Adipocyte (in vitro differentiated cells): ENCODE measurements at regions not wholly inside any gene's neighbourhood (a gene's known extent, or its start where the extent isn't known, plus 50 kb on each side); places are given as distances from the start of the nearest gene placed in this dataset.

ENCODE experiments used
- DNase-seq: peaks from one replicate; pipeline ENCODE4 v3.0.0-alpha.2; 2015; ENCODE audit warnings: low read depth
- H3K27me3 ChIP-seq: replicated peaks from 2 replicates; pipeline ENCODE4 v1.7.0; 2013; ENCODE audit warnings: mild to moderate bottlenecking, low read length, moderate library complexity; ENCODE audit not compliant: control insufficient read depth, insufficient read depth
- H3K36me3 ChIP-seq: 2 replicates; pipeline ENCODE4 v1.7.0; 2013; ENCODE audit warnings: low read length, mild to moderate bottlenecking, moderate library complexity; ENCODE audit not compliant: control insufficient read depth, insufficient read depth, severe bottlenecking
- H3K4me1 ChIP-seq: 2 replicates; pipeline ENCODE4 v1.7.0; 2013; ENCODE audit warnings: mild to moderate bottlenecking, low read length, moderate library complexity; ENCODE audit not compliant: control insufficient read depth, insufficient read depth
- H3K4me3 ChIP-seq: 2 replicates; pipeline ENCODE4 v1.7.0; 2013; ENCODE audit warnings: mild to moderate bottlenecking, low read length, moderate library complexity
- H3K9ac ChIP-seq: 2 replicates; pipeline ENCODE4 v1.7.0; 2013; ENCODE audit warnings: mild to moderate bottlenecking, low read length, moderate library complexity
- H3K9me3 ChIP-seq: 2 replicates; pipeline ENCODE4 v1.7.0; 2013; ENCODE audit warnings: mild to moderate bottlenecking, low read length, moderate library complexity; ENCODE audit not compliant: control insufficient read depth

GRCh38 chr1:60413091-60413490 is 339.5 kb upstream of the C1orf87 start:
- no peaks in the 10 kb centered on the region for H3K9me3 ChIP-seq
- DNase-seq: no peak
- no peaks in the 10 kb centered on the region for H3K27me3 ChIP-seq
- H3K9ac ChIP-seq: no peak overlapping the region
- H3K36me3 ChIP-seq: no peaks in the 10 kb centered on the region
- no peak overlapping the region for H3K4me3 ChIP-seq
- H3K4me1 ChIP-seq: no peaks in the 10 kb centered on the region

GRCh38 chr1:60411591-60411990 is 338.0 kb upstream of the C1orf87 start:
- Histone ChIP-seq H3K4me3 (no peak overlapping the region), H3K9me3 (no peaks in the 10 kb centered on the region), H3K4me1 (no peaks in the 10 kb centered on the region), H3K36me3 (no peaks in the 10 kb centered on the region), H3K27me3 (no peaks in the 10 kb centered on the region), H3K9ac (no peak overlapping the region)
- DNase-seq: no peak

GRCh38 chr1:60402816-60403215 is 329.2 kb upstream of the C1orf87 start:
- no peak overlapping the region for H3K9ac ChIP-seq
- no peak overlapping the region for H3K4me3 ChIP-seq
- H3K4me1 ChIP-seq: no peaks in the 10 kb centered on the region
- H3K27me3 ChIP-seq: peaks cover 6% of the 10 kb centered on the region
- no peaks in the 10 kb centered on the region for H3K9me3 ChIP-seq
- DNase-seq: no peak
- no peaks in the 10 kb centered on the region for H3K36me3 ChIP-seq

- Histone ChIP-seq H3K36me3 (no peaks in the 10 kb centered on the region), H3K9ac (no peak overlapping the region), H3K9me3 (no peaks in the 10 kb centered on the region), H3K4me1 (no peaks in the 10 kb centered on the region), H3K4me3 (no peak overlapping the region), H3K27me3 (peaks cover 6% of the 10 kb centered on the region)
- DNase-seq: no peak
Measured at GRCh38 chr1:60402216-60402615, 328.6 kb upstream of the C1orf87 start.

GRCh38 chr1:60394436-60394835 is 320.9 kb upstream of the C1orf87 start:
- Histone ChIP-seq H3K4me1 (no peaks in the 10 kb centered on the region), H3K36me3 (no peaks in the 10 kb centered on the region), H3K4me3 (no peak overlapping the region), H3K9me3 (no peaks in the 10 kb centered on the region), H3K9ac (no peak overlapping the region), H3K27me3 (no peaks in the 10 kb centered on the region)
- DNase-seq: no peak

GRCh38 chr1:60390593-60391282 is 317.2 kb upstream of the C1orf87 start:
- no peak for DNase-seq
- H3K36me3 ChIP-seq: no peaks in the 10 kb centered on the region
- H3K4me1 ChIP-seq: peaks cover 4% of the 10 kb centered on the region
- no peak overlapping the region for H3K9ac ChIP-seq
- no peaks in the 10 kb centered on the region for H3K9me3 ChIP-seq
- H3K27me3 ChIP-seq: no peaks in the 10 kb centered on the region
- H3K4me3 ChIP-seq: no peak overlapping the region

GRCh38 chr1:60388092-60388987 is 314.8 kb upstream of the C1orf87 start:
- no peak for DNase-seq
- Histone ChIP-seq H3K9me3 (no peaks in the 10 kb centered on the region), H3K4me1 (peaks cover 4% of the 10 kb centered on the region), H3K36me3 (no peaks in the 10 kb centered on the region), H3K27me3 (no peaks in the 10 kb centered on the region), H3K4me3 (no peak overlapping the region), H3K9ac (no peak overlapping the region)

GRCh38 chr1:60387175-60387574 is 313.6 kb upstream of the C1orf87 start:
- DNase-seq: no peak
- H3K9me3 ChIP-seq: no peaks in the 10 kb centered on the region

GRCh38 chr1:60386249-60386648 is 312.7 kb upstream of the C1orf87 start:
- no peak overlapping the region for H3K4me3 ChIP-seq
- no peaks in the 10 kb centered on the region for H3K27me3 ChIP-seq
- DNase-seq: peak; percentile 83
- no peak overlapping the region for H3K9ac ChIP-seq
- H3K9me3 ChIP-seq: no peaks in the 10 kb centered on the region
- no peaks in the 10 kb centered on the region for H3K36me3 ChIP-seq
- peaks cover 4% of the 10 kb centered on the region for H3K4me1 ChIP-seq

More at GRCh38 chr1:60387175-60387574, 313.6 kb upstream of the C1orf87 start:
- Histone ChIP-seq H3K27me3 (no peaks in the 10 kb centered on the region), H3K9ac (no peak overlapping the region), H3K36me3 (no peaks in the 10 kb centered on the region), H3K4me1 (peaks cover 4% of the 10 kb centered on the region), H3K4me3 (no peak overlapping the region)

GRCh38 chr1:60376196-60376595 is 302.6 kb upstream of the C1orf87 start:
- Histone ChIP-seq H3K27me3 (no peaks in the 10 kb centered on the region), H3K4me3 (no peak overlapping the region), H3K9me3 (no peaks in the 10 kb centered on the region), H3K36me3 (no peaks in the 10 kb centered on the region), H3K9ac (no peak overlapping the region), H3K4me1 (no peaks in the 10 kb centered on the region)
- DNase-seq: no peak

GRCh38 chr1:60374537-60374936 is 301.0 kb upstream of the C1orf87 start:
- no peaks in the 10 kb centered on the region for H3K9me3 ChIP-seq
- H3K27me3 ChIP-seq: no peaks in the 10 kb centered on the region
- DNase-seq: no peak
- H3K4me3 ChIP-seq: no peak overlapping the region
- no peak overlapping the region for H3K9ac ChIP-seq
- no peaks in the 10 kb centered on the region for H3K36me3 ChIP-seq
- H3K4me1 ChIP-seq: no peaks in the 10 kb centered on the region
